ENCODE measurements at regions not wholly inside any gene's neighbourhood (a gene's known extent, or its start where the extent isn't known, plus 50 kb on each side); places are given as distances from the start of the nearest gene placed in this dataset.

DNA sequence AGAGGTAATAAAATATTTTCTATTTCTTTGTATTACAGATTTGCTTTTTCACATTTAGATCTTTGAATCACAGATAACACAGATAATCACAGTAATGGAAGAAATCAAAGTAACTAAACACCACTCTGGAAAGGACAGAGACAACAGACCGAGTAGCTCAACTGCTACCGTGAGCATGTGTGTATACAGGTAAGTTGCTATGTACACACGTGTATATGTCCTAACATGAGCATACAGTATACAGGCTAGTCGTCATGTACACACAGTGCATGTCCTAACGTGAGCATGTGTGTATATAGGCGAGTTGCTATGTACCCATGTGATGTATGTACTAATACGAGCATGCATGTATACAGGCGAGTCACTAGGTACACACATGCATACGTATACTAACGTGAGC, 379.0 kb downstream of the THBS2 start:
- TF ChIP-seq, protein P1, sequence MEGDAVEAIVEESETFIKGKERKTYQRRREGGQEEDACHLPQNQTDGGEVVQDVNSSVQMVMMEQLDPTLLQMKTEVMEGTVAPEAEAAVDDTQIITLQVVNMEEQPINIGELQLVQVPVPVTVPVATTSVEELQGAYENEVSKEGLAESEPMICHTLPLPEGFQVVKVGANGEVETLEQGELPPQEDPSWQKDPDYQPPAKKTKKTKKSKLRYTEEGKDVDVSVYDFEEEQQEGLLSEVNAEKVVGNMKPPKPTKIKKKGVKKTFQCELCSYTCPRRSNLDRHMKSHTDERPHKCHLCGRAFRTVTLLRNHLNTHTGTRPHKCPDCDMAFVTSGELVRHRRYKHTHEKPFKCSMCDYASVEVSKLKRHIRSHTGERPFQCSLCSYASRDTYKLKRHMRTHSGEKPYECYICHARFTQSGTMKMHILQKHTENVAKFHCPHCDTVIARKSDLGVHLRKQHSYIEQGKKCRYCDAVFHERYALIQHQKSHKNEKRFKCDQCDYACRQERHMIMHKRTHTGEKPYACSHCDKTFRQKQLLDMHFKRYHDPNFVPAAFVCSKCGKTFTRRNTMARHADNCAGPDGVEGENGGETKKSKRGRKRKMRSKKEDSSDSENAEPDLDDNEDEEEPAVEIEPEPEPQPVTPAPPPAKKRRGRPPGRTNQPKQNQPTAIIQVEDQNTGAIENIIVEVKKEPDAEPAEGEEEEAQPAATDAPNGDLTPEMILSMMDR (IDR thresholded peaks at IDR 0.05): no peak
- Histone ChIP-seq H3K27me3 (replicated peaks; ENCODE audit: insufficient read depth) (no peaks in the 10 kb centered on the region), H3K4me1 (ENCODE audit: control insufficient read depth in 1 of 2, low read depth in 2 of 2) (peaks cover 0 to 9% of the 10 kb centered on the region in 2 donors), H3K4me3 (no peak overlapping the region), H3K27ac (no peak overlapping the region), H3K36me3 (no peaks in the 10 kb centered on the region), H3K9me3 (no peaks in the 10 kb centered on the region)
- no peak for ATAC-seq (ENCODE audit: insufficient number of reproducible peaks, low FRiP score, low read depth)
- DNase-seq (ENCODE audit: low spot score): no peak

DNA sequence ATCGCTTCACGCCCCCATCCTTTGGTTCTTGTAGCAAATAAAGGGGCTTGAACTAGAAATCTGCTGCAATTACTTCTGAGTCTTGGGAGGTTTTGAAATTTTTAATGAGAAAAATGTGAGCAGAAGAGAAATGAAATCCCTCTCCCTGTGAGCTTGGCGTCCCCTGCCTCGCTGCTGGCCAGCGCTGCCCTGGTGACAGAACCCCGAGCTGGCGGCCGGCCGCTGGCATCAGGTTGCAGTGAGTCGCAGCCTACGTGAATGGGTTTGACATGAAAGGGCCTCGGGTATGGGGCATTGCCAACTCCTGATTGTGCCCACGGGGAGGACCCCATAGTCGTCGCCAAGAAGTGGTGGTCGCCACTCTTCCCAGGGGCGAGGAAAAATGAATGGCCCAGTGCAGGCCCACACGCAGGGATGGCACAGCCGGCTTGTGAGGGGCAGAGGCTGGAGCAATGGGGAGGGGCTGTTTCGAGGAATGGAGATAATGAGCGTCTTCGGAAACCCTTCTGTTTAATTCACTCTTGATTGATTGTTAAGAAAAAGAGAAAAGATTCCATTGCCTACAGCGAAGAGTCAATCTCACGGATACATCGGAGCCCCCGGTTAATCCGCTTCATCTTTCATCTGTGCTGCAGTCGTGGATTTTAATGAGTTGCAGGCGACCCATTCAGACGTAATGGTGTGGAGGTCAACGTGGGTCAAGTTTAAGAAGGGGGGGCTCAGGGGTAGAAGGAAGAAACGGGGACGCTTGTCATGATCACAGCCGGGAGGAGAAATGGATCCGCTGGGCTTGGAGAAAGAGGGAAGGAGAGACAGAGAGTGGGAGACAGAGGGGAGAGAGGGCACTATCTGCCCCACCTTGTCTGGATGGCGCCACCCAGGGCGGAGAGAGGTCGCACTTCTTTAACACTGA, 380.1 kb downstream of the THBS2 start:
- Histone ChIP-seq H3K36me3 (no peaks in the 10 kb centered on the region), H3K4me1 (ENCODE audit: control insufficient read depth in 1 of 2, low read depth in 2 of 2) (peaks cover 0 to 9% of the 10 kb centered on the region in 2 donors), H3K9me3 (no peaks in the 10 kb centered on the region), H3K27ac (no peak overlapping the region), H3K4me3 (no peak overlapping the region), H3K27me3 (replicated peaks; ENCODE audit: insufficient read depth) (no peaks in the 10 kb centered on the region)
- no peak for ATAC-seq (ENCODE audit: insufficient number of reproducible peaks, low FRiP score, low read depth)
- TF ChIP-seq, protein P1 (IDR thresholded peaks at IDR 0.05): no peak
- DNase-seq (ENCODE audit: low spot score): no peak

DNA sequence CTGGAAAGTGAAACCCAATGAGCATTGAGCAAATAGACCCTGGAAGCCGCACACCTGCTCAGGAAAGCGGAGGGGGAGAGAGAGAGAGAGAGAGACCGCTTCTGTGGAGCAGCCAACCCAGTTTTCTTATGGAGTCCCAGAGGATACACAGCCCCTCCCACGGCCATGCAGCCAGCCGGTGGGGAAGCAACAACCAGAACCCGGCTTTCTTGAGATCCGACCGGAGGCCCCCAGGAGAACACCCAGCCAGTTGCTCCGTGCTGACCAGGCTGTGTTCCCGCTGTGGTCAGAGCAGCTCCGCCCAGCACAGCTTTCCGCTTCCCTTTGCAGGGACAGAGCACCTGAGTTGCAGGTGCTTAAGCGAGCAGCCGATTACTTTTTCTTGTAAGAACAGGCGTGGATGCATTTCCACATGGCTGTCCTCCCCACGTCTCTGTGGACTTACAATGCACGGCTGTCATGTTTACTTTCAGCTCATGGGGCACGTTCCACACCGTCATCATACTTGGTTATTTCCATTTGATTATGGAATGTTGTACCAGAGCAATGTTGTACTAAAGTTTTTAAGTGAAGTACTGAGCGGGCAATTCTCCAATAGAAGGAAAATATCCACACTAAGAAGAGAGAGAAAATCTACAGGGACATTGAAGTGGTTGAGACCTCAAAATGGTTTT, 381.9 kb downstream of the THBS2 start:
- TF ChIP-seq, protein P1 (IDR thresholded peaks at IDR 0.05): no peak
- Histone ChIP-seq H3K27me3 (replicated peaks; ENCODE audit: insufficient read depth) (no peaks in the 10 kb centered on the region), H3K27ac (no peak overlapping the region), H3K36me3 (no peaks in the 10 kb centered on the region), H3K9me3 (no peaks in the 10 kb centered on the region), H3K4me1 (ENCODE audit: control insufficient read depth in 1 of 2, low read depth in 2 of 2) (no peaks in the 10 kb centered on the region), H3K4me3 (no peak overlapping the region)
- DNase-seq (ENCODE audit: low spot score) (no peak), ATAC-seq (ENCODE audit: insufficient number of reproducible peaks, low FRiP score, low read depth) (no peak)

DNA sequence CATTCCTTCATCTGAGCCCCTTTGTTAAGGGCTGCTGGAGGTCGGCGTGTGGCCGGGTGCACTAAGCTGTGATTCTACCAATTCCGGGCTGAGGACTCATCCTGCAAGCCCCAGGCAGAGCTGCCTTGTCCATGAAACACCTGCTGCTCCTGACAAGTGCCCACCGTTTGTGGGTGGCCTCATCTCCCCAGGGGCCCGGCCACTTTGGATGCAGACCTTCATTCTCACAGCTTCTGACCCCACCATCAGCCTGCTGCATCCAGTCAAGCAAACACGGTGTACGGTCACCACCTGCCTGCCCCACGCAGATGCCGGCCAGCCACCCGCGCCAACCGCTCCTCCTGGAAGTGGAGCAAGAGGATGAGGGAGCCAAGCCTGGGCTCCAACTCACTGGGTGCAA, 382.7 kb downstream of the THBS2 start:
- ATAC-seq (ENCODE audit: insufficient number of reproducible peaks, low FRiP score, low read depth): no peak
- Histone ChIP-seq H3K27me3 (replicated peaks; ENCODE audit: insufficient read depth) (no peaks in the 10 kb centered on the region), H3K9me3 (no peaks in the 10 kb centered on the region), H3K27ac (no peak overlapping the region), H3K4me1 (ENCODE audit: control insufficient read depth in 1 of 2, low read depth in 2 of 2) (no peaks in the 10 kb centered on the region), H3K36me3 (no peaks in the 10 kb centered on the region), H3K4me3 (no peak overlapping the region)
- no peak for DNase-seq (ENCODE audit: low spot score)
- TF ChIP-seq, protein P1 (IDR thresholded peaks at IDR 0.05): no peak

All from thoracic aorta (tissue), 2 donors.